ENCODE measurements at regions not wholly inside any gene's neighbourhood (a gene's known extent, or its start where the extent isn't known, plus 50 kb on each side); places are given as distances from the start of the nearest gene placed in this dataset.

DNA sequence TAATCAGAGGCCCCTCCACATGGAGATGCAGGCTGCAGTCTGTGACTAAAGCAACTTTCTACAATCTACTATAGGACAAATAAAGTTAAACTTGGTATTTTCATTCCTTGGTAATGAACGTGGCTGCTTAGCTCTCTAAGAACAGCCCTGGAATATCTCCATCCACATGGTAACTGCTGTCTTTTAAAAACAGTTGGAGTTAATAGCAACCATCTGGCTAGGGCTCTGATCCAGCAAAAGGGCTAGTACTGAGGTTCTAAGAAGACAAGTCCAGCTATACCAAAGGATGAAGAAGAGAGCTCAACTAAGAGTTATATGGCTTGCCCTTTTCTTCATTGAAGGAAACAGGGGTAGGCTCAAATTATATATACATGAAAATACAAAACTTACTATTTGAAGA is 920.1 kb downstream of the FLRT2 start:
- Mint-ChIP-seq H3K4me3 (ENCODE audit: unreplicated experiment) (no peak overlapping the region), H3K4me1 (ENCODE audit: low read depth, unreplicated experiment) (no peaks in the 10 kb centered on the region), H3K9me3 (ENCODE audit: unreplicated experiment) (no peaks in the 10 kb centered on the region), H3K27ac (ENCODE audit: unreplicated experiment) (no peak overlapping the region), H3K36me3 (ENCODE audit: low read depth, unreplicated experiment) (no peaks in the 10 kb centered on the region), H3K27me3 (ENCODE audit: low read depth, unreplicated experiment) (no peaks in the 10 kb centered on the region)
- Histone ChIP-seq H3K27ac (ENCODE audit: low read depth, low read length) (no peak overlapping the region), H3K79me2 (ENCODE audit: insufficient read depth, low read length) (no peaks in the 10 kb centered on the region), H3K9ac (ENCODE audit: low read length) (no peak overlapping the region), H4K20me1 (ENCODE audit: insufficient read depth, low read length) (no peaks in the 10 kb centered on the region), H3K36me3 (ENCODE audit: insufficient read depth, low read length) (no peaks in the 10 kb centered on the region), H3K4me1 (ENCODE audit: insufficient read depth, low read length) (no peaks in the 10 kb centered on the region), H3K4me3 (ENCODE audit: insufficient read depth, low read depth, low read length) (no peak overlapping the region), H3K27me3 (ENCODE audit: insufficient read depth, low read length) (no peaks in the 10 kb centered on the region), H2AFZ (ENCODE audit: low read depth, low read length) (no peak overlapping the region), H3K9me3 (ENCODE audit: insufficient read depth, low read depth, low read length) (peaks cover 3% of the 10 kb centered on the region), H3K4me2 (ENCODE audit: low read length) (no peak overlapping the region)
- no peak for TF ChIP-seq EZH2 (IDR thresholded peaks at IDR 0.05; ENCODE audit: insufficient read depth, low read length)
- TF ChIP-seq, protein P1, sequence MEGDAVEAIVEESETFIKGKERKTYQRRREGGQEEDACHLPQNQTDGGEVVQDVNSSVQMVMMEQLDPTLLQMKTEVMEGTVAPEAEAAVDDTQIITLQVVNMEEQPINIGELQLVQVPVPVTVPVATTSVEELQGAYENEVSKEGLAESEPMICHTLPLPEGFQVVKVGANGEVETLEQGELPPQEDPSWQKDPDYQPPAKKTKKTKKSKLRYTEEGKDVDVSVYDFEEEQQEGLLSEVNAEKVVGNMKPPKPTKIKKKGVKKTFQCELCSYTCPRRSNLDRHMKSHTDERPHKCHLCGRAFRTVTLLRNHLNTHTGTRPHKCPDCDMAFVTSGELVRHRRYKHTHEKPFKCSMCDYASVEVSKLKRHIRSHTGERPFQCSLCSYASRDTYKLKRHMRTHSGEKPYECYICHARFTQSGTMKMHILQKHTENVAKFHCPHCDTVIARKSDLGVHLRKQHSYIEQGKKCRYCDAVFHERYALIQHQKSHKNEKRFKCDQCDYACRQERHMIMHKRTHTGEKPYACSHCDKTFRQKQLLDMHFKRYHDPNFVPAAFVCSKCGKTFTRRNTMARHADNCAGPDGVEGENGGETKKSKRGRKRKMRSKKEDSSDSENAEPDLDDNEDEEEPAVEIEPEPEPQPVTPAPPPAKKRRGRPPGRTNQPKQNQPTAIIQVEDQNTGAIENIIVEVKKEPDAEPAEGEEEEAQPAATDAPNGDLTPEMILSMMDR (IDR thresholded peaks at IDR 0.05; ENCODE audit: insufficient read depth, low read depth, low read length) = no peak
- no peak for FAIRE-seq
- DNase-seq (ENCODE audit: low read depth) = no peak

DNA sequence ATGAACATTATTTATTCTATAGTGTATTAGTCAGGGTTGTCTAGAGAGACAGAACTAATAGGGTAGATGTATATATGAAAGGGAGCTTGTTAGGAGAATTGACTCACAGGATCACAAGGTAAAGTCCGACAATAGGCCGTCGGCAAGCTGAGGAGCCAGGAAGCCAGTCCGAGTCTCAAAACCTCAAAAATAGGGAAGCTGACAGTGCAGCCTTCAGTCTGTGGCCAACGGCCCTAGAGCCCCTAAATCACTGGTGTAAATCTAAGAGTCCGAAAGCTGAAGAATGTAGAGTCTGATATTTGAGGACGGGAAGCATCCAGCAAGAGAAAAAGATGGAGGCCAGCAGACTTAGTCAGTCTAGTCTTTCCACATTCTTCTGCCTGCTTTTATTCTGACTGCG is 912.2 kb downstream of the FLRT2 start:
- Histone ChIP-seq H3K36me3 (ENCODE audit: insufficient read depth, low read length) (no peaks in the 10 kb centered on the region), H3K4me2 (ENCODE audit: low read length) (no peak overlapping the region), H4K20me1 (ENCODE audit: insufficient read depth, low read length) (no peaks in the 10 kb centered on the region), H3K4me3 (ENCODE audit: insufficient read depth, low read depth, low read length) (no peak overlapping the region), H2AFZ (ENCODE audit: low read depth, low read length) (no peak overlapping the region), H3K27ac (ENCODE audit: low read depth, low read length) (no peak overlapping the region), H3K27me3 (ENCODE audit: insufficient read depth, low read length) (no peaks in the 10 kb centered on the region), H3K9ac (ENCODE audit: low read length) (no peak overlapping the region), H3K4me1 (ENCODE audit: insufficient read depth, low read length) (no peaks in the 10 kb centered on the region), H3K9me3 (ENCODE audit: insufficient read depth, low read depth, low read length) (no peaks in the 10 kb centered on the region), H3K79me2 (ENCODE audit: insufficient read depth, low read length) (no peaks in the 10 kb centered on the region)
- Mint-ChIP-seq H3K4me3 (ENCODE audit: unreplicated experiment) (no peak overlapping the region), H3K27me3 (ENCODE audit: low read depth, unreplicated experiment) (no peaks in the 10 kb centered on the region), H3K27ac (ENCODE audit: unreplicated experiment) (no peak overlapping the region), H3K36me3 (ENCODE audit: low read depth, unreplicated experiment) (no peaks in the 10 kb centered on the region), H3K9me3 (ENCODE audit: unreplicated experiment) (no peaks in the 10 kb centered on the region), H3K4me1 (ENCODE audit: low read depth, unreplicated experiment) (no peaks in the 10 kb centered on the region)
- DNase-seq (ENCODE audit: low read depth) (no peak), FAIRE-seq (no peak)
- no peak for TF ChIP-seq EZH2 (IDR thresholded peaks at IDR 0.05; ENCODE audit: insufficient read depth, low read length)
- TF ChIP-seq, protein P1 (IDR thresholded peaks at IDR 0.05; ENCODE audit: insufficient read depth, low read depth, low read length) = no peak

DNA sequence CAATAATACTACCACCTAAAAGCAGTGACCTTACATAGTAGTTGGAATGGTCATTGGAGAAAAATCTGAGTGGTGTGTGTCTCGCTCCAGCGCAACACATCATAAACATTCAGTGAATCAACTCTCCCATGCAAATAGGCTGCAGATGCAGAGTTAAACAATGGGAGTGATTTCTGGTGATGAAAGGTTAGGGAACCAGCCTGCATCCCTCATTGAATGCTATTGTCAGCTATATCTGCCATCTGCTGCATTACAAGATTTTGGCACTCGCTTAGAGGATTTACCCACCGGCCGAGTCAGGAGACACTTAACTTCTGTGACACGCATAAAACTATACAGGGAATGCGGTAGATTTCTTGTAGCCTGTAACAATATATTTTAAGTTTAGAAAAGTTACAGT is 900.9 kb downstream of the FLRT2 start:
- Histone ChIP-seq H3K4me2 (ENCODE audit: low read length) (no peak overlapping the region), H3K9me3 (ENCODE audit: insufficient read depth, low read depth, low read length) (no peaks in the 10 kb centered on the region), H3K27ac (ENCODE audit: low read depth, low read length) (no peak overlapping the region), H3K9ac (ENCODE audit: low read length) (no peak overlapping the region), H3K27me3 (ENCODE audit: insufficient read depth, low read length) (no peaks in the 10 kb centered on the region), H3K4me3 (ENCODE audit: insufficient read depth, low read depth, low read length) (no peak overlapping the region), H2AFZ (ENCODE audit: low read depth, low read length) (no peak overlapping the region), H3K4me1 (ENCODE audit: insufficient read depth, low read length) (no peaks in the 10 kb centered on the region), H3K79me2 (ENCODE audit: insufficient read depth, low read length) (no peaks in the 10 kb centered on the region), H3K36me3 (ENCODE audit: insufficient read depth, low read length) (no peaks in the 10 kb centered on the region), H4K20me1 (ENCODE audit: insufficient read depth, low read length) (no peaks in the 10 kb centered on the region)
- no peak overlapping the region for H3K4me3 Mint-ChIP-seq (ENCODE audit: unreplicated experiment)
- no peaks in the 10 kb centered on the region for H3K36me3 Mint-ChIP-seq (ENCODE audit: low read depth, unreplicated experiment)
- H3K27ac Mint-ChIP-seq (ENCODE audit: unreplicated experiment) = no peak overlapping the region
- FAIRE-seq (no peak), DNase-seq (ENCODE audit: low read depth) (no peak)
- no peaks in the 10 kb centered on the region for H3K4me1 Mint-ChIP-seq (ENCODE audit: low read depth, unreplicated experiment)
- H3K9me3 Mint-ChIP-seq (ENCODE audit: unreplicated experiment) = no peaks in the 10 kb centered on the region
- TF ChIP-seq, protein P1 (IDR thresholded peaks at IDR 0.05; ENCODE audit: insufficient read depth, low read depth, low read length) = no peak
- no peak for TF ChIP-seq EZH2 (IDR thresholded peaks at IDR 0.05; ENCODE audit: insufficient read depth, low read length)
- peaks cover 2% of the 10 kb centered on the region for H3K27me3 Mint-ChIP-seq (ENCODE audit: low read depth, unreplicated experiment)
